SJCRH30 (cell line): ENCODE measurements at regions not wholly inside any gene's neighbourhood (a gene's known extent, or its start where the extent isn't known, plus 50 kb on each side); places are given as distances from the start of the nearest gene placed in this dataset.

Experiments
- DNase-seq, 2 experiments: peaks; one replicate each; pipeline ENCODE4 v3.0.0-alpha.2; 2015 to 2020
- H3K27ac ChIP-seq: fragments of 250-450 bp; sonication (Bioruptor Pico); 2 replicates; pipeline ENCODE4 v1.5.1; 2020; ENCODE audit warnings: mild to moderate bottlenecking, moderate library complexity
- H3K27me3 ChIP-seq: fragments of 250-450 bp; sonication (Bioruptor Pico); 2 replicates; pipeline ENCODE4 v1.5.1; 2020; ENCODE audit warnings: mild to moderate bottlenecking, moderate library complexity
- H3K36me3 ChIP-seq: fragments of 250-450 bp; sonication (Bioruptor Pico); 2 replicates; pipeline ENCODE4 v1.5.1; 2020; ENCODE audit warnings: mild to moderate bottlenecking, moderate library complexity
- H3K4me1 ChIP-seq: fragments of 250-450 bp; sonication (Bioruptor Pico); 2 replicates; pipeline ENCODE4 v1.5.1; 2020; ENCODE audit warnings: mild to moderate bottlenecking, moderate library complexity
- H3K4me3 ChIP-seq: fragments of 250-450 bp; sonication (Bioruptor Pico); 2 replicates; pipeline ENCODE4 v1.5.1; 2020; ENCODE audit warnings: mild to moderate bottlenecking, moderate library complexity
- H3K9me3 ChIP-seq: fragments of 250-450 bp; sonication (Bioruptor Pico); replicated peaks from 2 replicates; pipeline ENCODE4 v1.5.1; 2020; ENCODE audit warnings: mild to moderate bottlenecking, moderate library complexity

DNA sequence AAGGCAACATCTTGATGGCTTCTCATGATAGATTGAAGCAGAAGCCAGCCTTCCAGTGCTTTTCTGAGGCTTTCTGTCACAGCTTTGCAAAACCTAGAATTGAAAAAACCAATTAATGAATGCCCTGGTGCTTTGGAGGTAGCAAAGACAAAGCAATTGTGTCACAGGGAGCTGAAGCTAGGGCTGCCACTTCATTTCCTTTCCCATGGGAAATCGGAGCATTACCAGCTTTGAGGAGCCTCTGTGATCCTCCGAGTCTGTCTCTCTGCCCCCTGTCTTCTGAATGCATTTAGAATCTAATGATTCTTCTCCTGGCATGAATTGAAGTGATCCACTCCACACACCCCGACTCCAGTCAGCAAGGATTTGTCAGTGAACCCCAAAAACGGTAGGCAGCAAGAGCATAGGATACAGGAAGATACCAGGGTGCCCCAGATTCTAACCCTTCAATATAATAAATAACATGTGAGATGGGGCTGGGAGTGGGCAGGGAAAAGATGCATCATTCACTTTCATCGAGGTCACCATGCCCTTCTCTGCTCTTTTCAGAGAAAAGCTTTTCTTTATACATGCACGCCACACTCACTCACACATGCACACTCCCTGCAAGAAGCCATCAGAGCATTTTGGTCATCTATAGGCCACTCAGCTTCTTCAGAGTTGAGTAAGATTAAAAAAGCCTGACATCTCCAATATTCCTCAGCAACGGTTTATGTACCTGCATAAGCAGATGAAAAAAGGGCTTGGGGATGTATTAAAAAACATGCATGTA, 247.7 kb upstream of the ZNF462 start:
- no peak for DNase-seq
- Histone ChIP-seq H3K9me3 (no peaks in the 10 kb centered on the region), H3K27me3 (peaks cover 6% of the 10 kb centered on the region; the same call in 1 of the 2 replicates), H3K4me1 (no peaks in the 10 kb centered on the region; the same call in 1 of the 2 replicates), H3K27ac (no peak overlapping the region), H3K4me3 (no peak overlapping the region), H3K36me3 (no peaks in the 10 kb centered on the region)

DNA sequence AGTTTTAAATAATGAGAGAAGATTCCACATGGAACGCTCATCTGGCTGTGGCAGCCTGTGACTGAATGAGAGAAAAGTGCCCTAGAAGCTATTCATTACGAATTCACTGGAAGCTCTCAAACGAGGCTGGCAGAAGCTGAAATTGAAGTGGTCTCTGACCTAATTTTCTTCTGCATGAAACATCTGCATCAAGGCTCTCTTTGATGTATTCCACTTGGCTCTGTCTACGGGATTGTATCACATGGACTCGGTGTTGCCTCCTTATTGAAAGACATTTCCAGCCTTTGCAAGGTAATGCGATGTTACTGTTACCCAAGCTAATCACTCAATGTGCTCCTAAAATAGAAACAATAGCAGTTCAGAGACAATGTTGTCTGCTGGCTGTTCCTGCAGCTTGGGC, 246.9 kb upstream of the ZNF462 start:
- H3K4me3 ChIP-seq = no peak overlapping the region

DNA sequence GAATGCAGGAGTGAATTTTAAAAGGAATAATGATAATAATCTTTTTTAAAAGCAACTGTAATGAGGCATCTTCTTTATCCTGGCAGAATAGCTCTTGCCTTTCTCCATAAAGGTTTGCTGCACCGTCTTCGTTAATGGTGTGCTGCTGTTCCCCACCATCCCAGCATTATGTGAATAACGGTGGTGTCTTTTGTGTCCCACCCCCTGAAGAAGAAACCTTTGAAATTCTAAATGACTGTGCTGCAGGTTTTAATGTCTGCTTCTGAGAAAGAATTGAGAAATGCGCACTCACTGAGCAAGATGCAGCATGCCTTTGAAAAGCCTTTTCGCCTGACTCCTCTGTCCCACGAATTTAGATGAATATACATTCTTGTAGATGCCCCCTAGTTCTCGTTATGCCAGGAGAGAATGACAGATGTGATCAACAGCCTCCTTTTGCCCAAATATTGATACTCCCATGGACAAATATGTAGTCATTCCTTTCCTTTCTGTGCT, 246.1 kb upstream of the ZNF462 start:
- H3K27me3 ChIP-seq = peaks cover 6% of the 10 kb centered on the region; the same call in 1 of the 2 replicates
- no peaks in the 10 kb centered on the region for H3K36me3 ChIP-seq
- H3K9me3 ChIP-seq = no peaks in the 10 kb centered on the region
- no peak for DNase-seq
- no peak overlapping the region for H3K4me3 ChIP-seq
- no peak overlapping the region for H3K27ac ChIP-seq
- H3K4me1 ChIP-seq = peaks cover 3% of the 10 kb centered on the region

More for the DNA sequence above, 246.9 kb upstream of the ZNF462 start:
- no peaks in the 10 kb centered on the region for H3K36me3 ChIP-seq
- no peak for DNase-seq
- peaks cover 6% of the 10 kb centered on the region; the same call in 1 of the 2 replicates for H3K27me3 ChIP-seq
- H3K4me1 ChIP-seq = peaks cover 3% of the 10 kb centered on the region
- no peaks in the 10 kb centered on the region for H3K9me3 ChIP-seq
- no peak overlapping the region for H3K27ac ChIP-seq

DNA sequence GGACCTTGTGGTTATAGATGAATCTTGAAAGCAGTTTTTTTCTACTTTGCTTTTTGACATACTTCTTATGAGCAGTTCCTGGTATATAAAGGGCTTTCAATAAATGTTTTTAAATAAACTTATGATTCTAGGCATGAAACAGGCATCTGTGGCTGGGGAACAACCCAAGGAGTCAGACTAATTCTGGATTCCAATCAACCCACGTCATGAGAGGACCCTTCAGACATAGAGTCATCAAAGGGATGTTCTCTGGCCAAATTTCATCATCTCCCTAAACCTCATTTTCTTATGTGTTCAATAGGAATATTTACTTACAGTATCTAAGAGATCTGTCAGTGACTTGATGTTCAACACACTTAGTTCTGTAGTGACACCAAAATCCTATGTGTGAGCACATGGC, 243.8 kb upstream of the ZNF462 start:
- no peaks in the 10 kb centered on the region for H3K9me3 ChIP-seq
- H3K4me3 ChIP-seq = no peak overlapping the region
- peaks cover 6% of the 10 kb centered on the region; the same call in 1 of the 2 replicates for H3K27me3 ChIP-seq
- H3K27ac ChIP-seq = no peak overlapping the region
- H3K4me1 ChIP-seq = peaks cover 3% of the 10 kb centered on the region
- no peak for DNase-seq
- no peaks in the 10 kb centered on the region for H3K36me3 ChIP-seq

DNA sequence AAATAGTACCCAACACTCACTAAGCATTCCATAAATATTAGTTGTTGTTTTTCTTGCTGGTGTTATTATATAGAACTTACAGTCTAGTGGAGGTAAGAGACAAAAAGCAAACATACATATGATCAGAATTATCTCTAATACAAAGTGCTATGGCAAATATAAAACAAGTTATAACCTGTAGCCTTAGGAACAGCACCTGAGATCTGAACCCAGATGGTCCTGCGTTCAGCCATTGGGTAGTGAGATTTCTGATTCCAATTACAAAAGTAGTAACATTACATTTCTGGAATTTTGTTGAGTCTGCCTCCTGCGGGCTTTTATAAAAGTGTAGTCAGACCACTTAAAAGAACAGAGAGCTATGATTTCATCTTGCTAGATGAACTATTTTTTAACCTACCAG, 242.9 kb upstream of the ZNF462 start:
- H3K27me3 ChIP-seq = peaks cover 4% of the 10 kb centered on the region; the same call in 1 of the 2 replicates

DNA sequence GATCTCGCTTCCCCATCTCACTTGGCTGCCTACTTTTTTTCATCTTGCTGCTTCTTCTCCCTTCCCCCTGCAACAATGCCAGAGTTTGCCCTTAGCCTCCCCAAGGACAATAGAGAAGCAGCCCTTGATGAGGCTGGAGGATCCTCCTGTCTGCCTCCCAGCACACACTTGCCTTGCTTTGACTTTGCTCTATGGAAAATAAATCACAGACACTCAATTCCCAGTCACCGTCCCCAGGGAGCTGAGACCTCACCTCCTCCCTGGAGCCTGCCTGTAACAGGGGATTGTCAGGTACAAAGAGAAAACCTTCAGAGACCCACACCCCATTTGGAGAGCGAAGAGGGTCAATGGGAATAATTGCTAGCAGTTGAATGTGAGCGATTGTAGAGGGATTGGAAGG, 242.1 kb upstream of the ZNF462 start:
- Histone ChIP-seq H3K9me3 (no peaks in the 10 kb centered on the region), H3K4me3 (no peak overlapping the region), H3K27me3 (no peaks in the 10 kb centered on the region), H3K27ac (no peak overlapping the region), H3K4me1 (peaks cover 3% of the 10 kb centered on the region), H3K36me3 (no peaks in the 10 kb centered on the region)
- DNase-seq = peak in 1 of 2 experiments; percentile 8

More for the DNA sequence above, 242.9 kb upstream of the ZNF462 start:
- Histone ChIP-seq H3K27ac (no peak overlapping the region), H3K4me1 (peaks cover 3% of the 10 kb centered on the region), H3K36me3 (no peaks in the 10 kb centered on the region), H3K4me3 (no peak overlapping the region), H3K9me3 (no peaks in the 10 kb centered on the region)
- no peak for DNase-seq

DNA sequence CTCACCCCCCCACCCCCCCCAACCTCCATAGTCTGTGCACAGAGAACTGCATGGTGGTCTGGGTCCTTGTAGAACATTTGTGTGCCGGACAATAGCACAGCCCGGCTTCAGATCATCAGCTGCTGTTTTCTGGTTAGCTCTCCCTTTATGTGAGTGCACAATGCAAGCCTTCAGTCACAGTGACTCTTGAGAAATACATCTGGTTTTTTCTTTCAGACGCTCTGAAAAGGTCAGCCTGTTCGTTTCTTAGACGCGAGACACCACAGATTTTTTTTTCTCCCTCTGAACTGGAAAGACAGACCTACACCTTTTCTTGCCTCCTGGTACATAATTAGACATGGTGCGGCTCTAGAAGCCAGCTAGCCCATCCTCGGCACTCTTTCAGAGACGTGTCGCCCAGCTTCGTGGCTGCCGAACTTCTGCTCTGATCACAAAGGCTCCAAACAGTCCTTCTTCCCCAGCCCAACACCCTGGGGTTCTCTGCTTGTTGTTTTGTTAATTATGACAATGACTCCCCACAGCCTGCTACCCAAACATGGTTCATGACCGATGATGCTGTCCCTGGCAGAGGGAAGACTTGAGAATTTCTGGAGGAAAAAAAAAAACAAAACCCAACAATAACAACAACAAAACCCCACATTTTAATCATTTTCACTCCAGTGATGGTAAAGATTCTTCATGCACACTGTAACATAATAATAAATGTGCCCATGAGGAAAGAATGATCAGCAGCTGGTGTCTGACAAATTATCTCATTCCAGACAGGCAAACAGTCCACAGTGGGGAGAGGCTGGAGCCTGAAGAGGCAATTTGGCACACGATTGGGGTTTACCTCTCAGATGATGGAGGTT, 241.4 kb upstream of the ZNF462 start:
- Histone ChIP-seq H3K4me3 (peak overlapping the region; percentile 49), H3K9me3 (no peaks in the 10 kb centered on the region), H3K36me3 (no peaks in the 10 kb centered on the region), H3K27ac (peak overlapping the region; percentile 51), H3K27me3 (no peaks in the 10 kb centered on the region), H3K4me1 (peaks cover 3% of the 10 kb centered on the region)
- DNase-seq = peak; percentile 29 to 70

DNA sequence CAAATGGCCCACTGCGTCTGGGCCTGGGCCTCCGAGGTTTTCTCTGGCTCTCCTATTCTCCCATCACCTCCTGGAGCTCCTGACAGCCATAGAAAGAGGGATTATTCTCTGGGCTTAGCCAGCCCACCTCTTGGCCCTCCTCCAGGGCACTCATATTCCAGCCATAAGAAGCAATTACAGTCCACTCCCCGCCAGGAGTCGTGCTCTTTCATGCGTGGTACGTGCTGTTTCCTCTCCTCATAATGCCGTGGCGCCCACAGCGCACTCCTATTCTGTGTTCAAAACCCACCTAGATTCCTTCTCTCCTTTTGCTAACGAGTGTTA, 240.8 kb upstream of the ZNF462 start:
- Histone ChIP-seq H3K36me3 (no peaks in the 10 kb centered on the region), H3K9me3 (no peaks in the 10 kb centered on the region), H3K27ac (peak overlapping the region; percentile 51), H3K4me1 (peaks cover 3% of the 10 kb centered on the region), H3K27me3 (no peaks in the 10 kb centered on the region), H3K4me3 (peak overlapping the region; percentile 49)
- peak; percentile 62 to 87 for DNase-seq

DNA sequence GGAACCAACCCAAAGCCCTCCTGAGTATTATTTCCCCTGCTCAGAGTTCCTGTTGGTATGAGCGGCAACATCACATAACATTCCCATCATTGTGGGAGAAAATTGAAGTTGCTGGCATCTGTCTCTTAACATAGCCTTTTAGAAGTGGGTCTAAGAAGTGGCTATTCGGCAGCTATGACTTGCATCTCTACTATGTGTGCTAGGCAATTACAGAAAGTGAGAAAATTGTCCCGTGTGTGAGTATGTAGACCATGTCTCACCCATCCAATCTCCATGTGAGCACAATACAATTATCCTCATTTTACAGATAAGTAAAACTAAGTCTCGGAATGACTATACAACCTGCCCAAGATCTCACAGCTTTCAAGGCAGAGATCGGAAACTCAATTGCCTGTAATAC, 239.4 kb upstream of the ZNF462 start:
- Histone ChIP-seq H3K9me3 (no peaks in the 10 kb centered on the region), H3K4me3 (no peak overlapping the region), H3K27ac (no peak overlapping the region), H3K4me1 (peaks cover 6% of the 10 kb centered on the region), H3K36me3 (no peaks in the 10 kb centered on the region), H3K27me3 (no peaks in the 10 kb centered on the region)
- no peak for DNase-seq

DNA sequence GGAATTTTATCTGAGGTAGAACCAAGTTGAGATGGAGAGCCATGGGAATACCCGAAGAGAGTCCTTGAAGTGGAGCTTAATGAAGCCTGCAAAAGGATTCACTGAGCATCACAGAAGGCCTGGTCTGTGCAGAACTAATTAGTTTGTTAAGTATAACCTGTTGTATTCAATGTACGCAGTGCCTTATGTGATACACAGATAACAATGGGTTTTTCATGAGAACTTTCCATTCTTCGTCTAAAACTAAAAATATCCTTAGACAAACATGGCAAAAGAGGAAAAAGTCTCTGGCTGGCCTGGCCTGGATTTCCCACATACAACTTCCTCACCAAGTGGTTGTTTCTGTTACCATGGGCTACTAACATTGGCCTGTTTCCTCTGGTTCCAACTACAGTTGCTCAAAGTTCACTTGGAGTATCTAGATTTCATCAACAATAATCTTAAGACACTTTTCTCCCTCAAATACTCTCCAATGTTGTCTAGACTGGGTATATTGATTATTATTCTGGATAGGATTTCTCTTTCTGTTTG, 237.6 kb upstream of the ZNF462 start:
- H3K4me3 ChIP-seq = no peak overlapping the region
- H3K36me3 ChIP-seq = no peaks in the 10 kb centered on the region
- H3K27me3 ChIP-seq = no peaks in the 10 kb centered on the region
- peaks cover 6% of the 10 kb centered on the region for H3K4me1 ChIP-seq
- DNase-seq = no peak
- H3K27ac ChIP-seq = no peak overlapping the region
- H3K9me3 ChIP-seq = no peaks in the 10 kb centered on the region

DNA sequence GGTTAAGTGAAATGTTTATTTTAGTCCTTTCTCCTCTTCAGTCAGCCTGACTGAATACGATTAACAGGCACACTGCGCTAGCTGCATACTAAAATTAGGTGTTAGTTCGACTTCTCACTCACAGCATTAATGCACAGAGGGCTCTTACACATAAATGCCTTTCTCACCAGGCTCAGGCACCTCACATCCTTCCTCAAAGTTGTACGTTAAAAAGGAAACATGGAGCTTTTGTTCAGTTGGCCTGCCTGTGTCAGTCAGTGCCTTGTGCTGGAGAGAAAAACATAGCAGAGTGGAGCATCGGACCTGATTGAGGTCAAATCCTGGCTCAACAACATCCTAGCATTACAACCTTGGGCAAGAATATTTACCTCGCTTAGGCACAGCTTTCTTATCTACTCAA, 236.0 kb upstream of the ZNF462 start:
- H3K27me3 ChIP-seq = no peaks in the 10 kb centered on the region
- no peak overlapping the region for H3K4me3 ChIP-seq
- H3K4me1 ChIP-seq = 0 out of 2 replicates have a peak, but pooled peaks cover 3% of the 10 kb centered on the region
- no peaks in the 10 kb centered on the region for H3K9me3 ChIP-seq
- no peak overlapping the region for H3K27ac ChIP-seq
- no peak for DNase-seq
- no peaks in the 10 kb centered on the region for H3K36me3 ChIP-seq

DNA sequence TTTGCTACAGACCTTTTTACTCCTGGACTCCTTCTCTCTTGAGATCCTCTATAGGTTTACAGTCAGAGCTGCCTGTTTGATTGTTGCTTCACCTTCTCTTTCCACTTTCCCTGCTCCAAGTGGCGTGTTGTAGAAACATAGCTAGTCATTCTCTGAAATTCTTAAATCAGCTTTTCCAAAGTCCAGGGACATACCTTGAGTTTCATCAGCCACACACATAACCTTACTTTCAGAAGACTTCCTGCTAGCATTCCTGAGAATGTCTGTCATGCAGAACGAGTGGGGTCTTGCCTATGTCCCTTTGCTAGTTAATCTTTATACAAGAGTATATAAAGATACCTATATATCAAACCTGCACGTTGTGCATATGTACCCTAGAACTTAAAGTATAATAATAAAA, 230.3 kb upstream of the ZNF462 start:
- H3K4me1 ChIP-seq = 0 out of 2 replicates have a peak, but pooled peaks cover 3% of the 10 kb centered on the region
- no peak overlapping the region for H3K4me3 ChIP-seq
- H3K9me3 ChIP-seq = no peaks in the 10 kb centered on the region
- no peak for DNase-seq
- no peak overlapping the region for H3K27ac ChIP-seq
- no peaks in the 10 kb centered on the region for H3K27me3 ChIP-seq
- no peaks in the 10 kb centered on the region for H3K36me3 ChIP-seq

DNA sequence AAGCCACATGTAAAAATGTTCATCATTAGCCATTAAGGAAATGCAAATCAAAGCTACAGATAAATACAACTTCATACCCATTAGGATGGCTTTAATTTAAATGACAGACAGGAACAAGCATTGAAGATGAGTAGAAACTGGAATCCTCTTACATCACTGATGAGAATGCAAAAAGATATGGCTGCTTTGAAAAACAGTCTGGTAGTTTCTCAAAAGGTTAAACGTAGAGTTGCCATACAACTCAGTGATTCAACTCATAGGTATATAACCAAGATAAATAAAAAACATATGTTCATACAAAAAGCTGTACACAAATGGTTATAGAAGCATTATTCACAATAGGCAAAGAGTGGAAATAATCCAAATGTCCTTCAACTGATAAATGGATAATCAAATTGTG, 228.8 kb upstream of the ZNF462 start:
- no peak for DNase-seq
- no peaks in the 10 kb centered on the region for H3K9me3 ChIP-seq
- H3K4me3 ChIP-seq = no peak overlapping the region
- no peaks in the 10 kb centered on the region for H3K27me3 ChIP-seq
- H3K36me3 ChIP-seq = no peaks in the 10 kb centered on the region
- no peak overlapping the region for H3K27ac ChIP-seq
- no peaks in the 10 kb centered on the region for H3K4me1 ChIP-seq

DNA sequence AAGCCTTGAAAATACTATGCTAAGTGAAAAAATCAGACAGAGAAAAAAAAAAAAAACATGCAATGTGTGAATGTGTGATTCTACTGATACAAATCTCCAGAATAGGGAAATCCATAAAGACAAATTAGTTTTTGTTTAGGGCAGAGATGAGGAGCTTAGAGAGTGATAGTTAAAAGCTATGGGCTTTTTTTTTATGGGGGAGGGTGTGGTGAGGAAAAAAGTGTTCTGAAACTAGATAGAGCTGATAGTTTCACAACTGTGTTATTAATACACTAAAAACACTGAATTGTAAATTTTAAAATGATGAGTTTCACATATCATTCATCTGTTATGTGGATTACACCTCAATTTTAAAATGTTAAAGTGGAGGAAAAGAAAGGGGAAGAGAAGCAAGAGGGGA, 228.3 kb upstream of the ZNF462 start:
- DNase-seq = no peak
- Histone ChIP-seq H3K27me3 (no peaks in the 10 kb centered on the region), H3K4me1 (no peaks in the 10 kb centered on the region), H3K9me3 (no peaks in the 10 kb centered on the region), H3K36me3 (no peaks in the 10 kb centered on the region), H3K4me3 (no peak overlapping the region), H3K27ac (no peak overlapping the region)

DNA sequence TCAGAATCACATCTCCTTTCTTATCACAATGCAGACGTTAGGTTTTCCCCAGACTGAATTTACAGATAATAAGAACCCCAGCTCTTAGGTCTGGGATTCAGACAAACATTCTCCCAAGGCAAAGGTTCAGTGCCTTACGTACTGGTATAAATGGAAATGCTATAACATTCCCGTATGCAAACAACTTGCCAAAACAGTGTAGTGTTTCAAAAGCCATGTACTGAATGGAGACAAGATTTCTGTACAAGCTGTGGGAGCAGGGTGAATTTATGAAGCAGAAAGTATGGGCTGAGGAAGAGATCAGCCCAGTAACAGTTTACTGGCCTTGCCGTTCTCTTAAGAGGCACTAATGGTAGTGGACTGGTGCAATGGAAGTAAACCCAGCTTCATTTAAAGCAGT, 225.5 kb upstream of the ZNF462 start:
- H3K36me3 ChIP-seq = no peaks in the 10 kb centered on the region
- H3K27ac ChIP-seq = no peak overlapping the region
- H3K4me1 ChIP-seq = no peaks in the 10 kb centered on the region
- no peaks in the 10 kb centered on the region for H3K9me3 ChIP-seq
- H3K27me3 ChIP-seq = no peaks in the 10 kb centered on the region
- no peak overlapping the region for H3K4me3 ChIP-seq
- no peak for DNase-seq
